Upper lobe of left lung (tissue), 4 donors: ENCODE measurements at regions not wholly inside any gene's neighbourhood (a gene's known extent, or its start where the extent isn't known, plus 50 kb on each side); places are given as distances from the start of the nearest gene placed in this dataset.
"Not testable (repeated sequence)": the region's sequence is repeated elsewhere in the genome, so short reads cannot be mapped to it uniquely, and the experiment has no call there.

Experiments
- EP300 ChIP-seq, 4 donors: sonication (generic); formaldehyde crosslinking; IDR thresholded peaks; one replicate each; pipeline ENCODE4 v1.5.1; 2017; ENCODE audit warnings: antibody characterized with exemption in 4 of 4, control low read depth in 2 of 4
- POLR2A ChIP-seq, 4 donors: fragments of 450-650 bp; IDR thresholded peaks; one replicate each; pipeline ENCODE4 v1.5.1; 2016 to 2017; ENCODE audit warnings: antibody characterized with exemption in 4 of 4, mild to moderate bottlenecking in 2 of 4
- POLR2AphosphoS5 ChIP-seq, 2 donors: sonication (generic); formaldehyde crosslinking; IDR thresholded peaks; one replicate each; pipeline ENCODE4 v1.5.1; 2017; ENCODE audit warnings: antibody characterized with exemption in 2 of 2
- TF ChIP-seq, protein P1 (sequence below), 6 experiments: fragments of 450-650 bp in 4 of 6; fragments of 200-600 bp in 2 of 6; sonication (generic) in 2 of 6; IDR thresholded peaks; one replicate each; pipeline ENCODE4 v1.5.1; 2016 to 2019; ENCODE audit warnings: antibody characterized with exemption in 6 of 6

- not testable (repeated sequence) for TF ChIP-seq POLR2AphosphoS5, POLR2A, EP300 (IDR thresholded peaks at IDR 0.05)
- TF ChIP-seq, protein P1, sequence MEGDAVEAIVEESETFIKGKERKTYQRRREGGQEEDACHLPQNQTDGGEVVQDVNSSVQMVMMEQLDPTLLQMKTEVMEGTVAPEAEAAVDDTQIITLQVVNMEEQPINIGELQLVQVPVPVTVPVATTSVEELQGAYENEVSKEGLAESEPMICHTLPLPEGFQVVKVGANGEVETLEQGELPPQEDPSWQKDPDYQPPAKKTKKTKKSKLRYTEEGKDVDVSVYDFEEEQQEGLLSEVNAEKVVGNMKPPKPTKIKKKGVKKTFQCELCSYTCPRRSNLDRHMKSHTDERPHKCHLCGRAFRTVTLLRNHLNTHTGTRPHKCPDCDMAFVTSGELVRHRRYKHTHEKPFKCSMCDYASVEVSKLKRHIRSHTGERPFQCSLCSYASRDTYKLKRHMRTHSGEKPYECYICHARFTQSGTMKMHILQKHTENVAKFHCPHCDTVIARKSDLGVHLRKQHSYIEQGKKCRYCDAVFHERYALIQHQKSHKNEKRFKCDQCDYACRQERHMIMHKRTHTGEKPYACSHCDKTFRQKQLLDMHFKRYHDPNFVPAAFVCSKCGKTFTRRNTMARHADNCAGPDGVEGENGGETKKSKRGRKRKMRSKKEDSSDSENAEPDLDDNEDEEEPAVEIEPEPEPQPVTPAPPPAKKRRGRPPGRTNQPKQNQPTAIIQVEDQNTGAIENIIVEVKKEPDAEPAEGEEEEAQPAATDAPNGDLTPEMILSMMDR (IDR thresholded peaks at IDR 0.05) = not testable (repeated sequence)
Measured at GRCh38 chr7:109490607-109491006, 920.9 kb downstream of the DNAJB9 start.
